ENCODE measurements at regions not wholly inside any gene's neighbourhood (a gene's known extent, or its start where the extent isn't known, plus 50 kb on each side); places are given as distances from the start of the nearest gene placed in this dataset.
"Not testable (repeated sequence)": the region's sequence is repeated elsewhere in the genome, so short reads cannot be mapped to it uniquely, and the experiment has no call there.

DNA sequence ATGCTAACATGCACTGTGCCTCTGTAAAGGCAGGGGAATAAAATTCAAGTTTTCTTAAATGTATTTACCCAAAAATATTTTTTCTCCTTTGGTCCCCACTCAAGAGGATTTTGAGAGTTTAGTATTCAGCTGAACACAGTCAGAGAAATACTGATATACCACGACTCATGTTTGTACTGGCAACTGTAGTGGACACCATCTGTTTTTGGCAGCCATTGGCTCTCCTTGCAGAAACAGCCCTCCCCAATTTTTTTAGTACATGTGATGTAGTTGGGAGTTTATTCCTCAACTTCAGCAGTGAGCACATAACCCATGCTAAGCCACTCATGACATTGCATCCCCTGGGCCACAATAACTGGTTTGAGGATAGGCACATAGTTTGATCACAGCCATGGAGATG lies 154.8 kb upstream of the POU3F1 start:
- DNase-seq = no peak

DNA sequence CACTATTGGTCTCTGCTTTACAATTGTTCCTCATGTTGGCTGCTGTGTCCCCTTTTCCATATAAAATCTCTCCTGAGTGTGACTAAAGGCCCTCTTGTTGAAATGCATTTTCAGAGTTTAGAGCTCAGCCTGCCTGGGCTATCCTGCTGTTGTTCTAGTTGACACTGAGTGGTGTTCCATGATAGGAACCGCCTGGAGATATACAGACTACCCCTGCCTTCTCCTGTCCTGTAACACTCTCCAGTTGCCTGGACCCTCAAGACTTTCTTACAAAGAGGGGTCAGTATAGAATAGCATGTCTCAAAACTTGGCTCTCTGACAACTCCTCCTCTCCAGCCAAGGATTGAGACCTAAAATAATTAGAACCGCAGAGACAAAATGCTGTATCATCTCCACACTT lies 152.0 kb upstream of the POU3F1 start:
- DNase-seq = no peak

DNA sequence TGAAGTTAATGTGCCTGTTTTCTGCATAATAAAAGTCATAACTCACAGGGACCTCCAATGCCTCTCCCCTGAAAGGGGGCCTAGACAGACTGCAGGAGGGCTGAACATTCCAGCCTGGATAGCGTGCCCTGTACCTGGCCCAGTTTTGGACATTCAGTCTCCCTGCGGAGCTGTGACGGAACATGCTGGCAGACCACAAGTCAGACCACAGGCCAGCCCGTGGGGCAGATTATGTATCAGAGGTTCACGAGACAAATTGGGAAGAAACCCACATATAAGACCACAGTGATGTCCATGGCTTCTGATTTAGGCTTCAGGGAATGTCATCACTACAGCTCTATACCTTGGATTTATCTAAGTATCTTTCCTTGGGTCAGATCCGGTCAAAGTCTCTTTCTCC lies 151.5 kb upstream of the POU3F1 start:
- DNase-seq = no peak

GRCh38 chr1:38197312-38198061 lies 150.9 kb upstream of the POU3F1 start:
- no peak for DNase-seq

GRCh38 chr1:38194472-38194871 lies 147.9 kb upstream of the POU3F1 start:
- DNase-seq = no peak

GRCh38 chr1:38193040-38193439 lies 146.4 kb upstream of the POU3F1 start:
- no peak for DNase-seq

DNA sequence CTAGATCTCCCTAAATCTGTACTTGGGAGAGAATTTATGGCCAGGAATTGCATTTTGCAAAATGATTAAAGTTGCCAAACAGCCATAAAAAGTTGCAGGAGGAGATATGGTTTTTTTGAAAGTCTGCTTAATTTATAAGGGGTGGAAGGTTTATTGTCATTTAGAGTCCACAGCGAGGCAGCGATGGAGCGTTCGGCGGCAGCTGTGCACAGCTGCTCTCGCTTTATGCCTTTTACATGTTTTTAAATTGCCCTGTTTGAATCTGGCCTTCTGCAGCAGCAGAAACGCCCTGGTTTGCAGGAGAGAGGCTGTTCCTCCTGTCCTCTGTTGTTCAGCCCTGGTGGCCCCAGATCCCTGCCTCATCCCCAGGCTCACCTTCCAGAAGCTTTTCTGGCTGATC lies 144.9 kb upstream of the POU3F1 start:
- DNase-seq = no peak

DNA sequence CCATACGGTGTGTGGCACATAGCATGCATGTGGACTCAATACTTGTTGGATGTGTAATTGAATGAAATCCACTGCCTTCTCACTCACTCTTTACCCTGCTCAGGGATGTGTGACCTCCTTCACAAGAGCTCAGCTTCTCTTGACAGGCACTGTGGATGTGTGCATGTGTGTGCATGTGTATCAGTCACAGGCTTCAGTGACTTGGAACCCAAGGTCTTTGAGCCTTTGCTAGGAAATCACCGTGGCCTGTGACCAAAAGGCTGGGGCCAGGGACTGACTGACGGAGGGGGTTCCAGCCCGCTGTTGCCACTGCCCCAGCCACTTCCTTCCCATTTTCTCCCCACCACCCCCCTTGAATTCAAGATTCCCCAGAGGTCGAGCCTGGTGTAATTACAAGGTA lies 144.4 kb upstream of the POU3F1 start:
- no peak for DNase-seq

DNA sequence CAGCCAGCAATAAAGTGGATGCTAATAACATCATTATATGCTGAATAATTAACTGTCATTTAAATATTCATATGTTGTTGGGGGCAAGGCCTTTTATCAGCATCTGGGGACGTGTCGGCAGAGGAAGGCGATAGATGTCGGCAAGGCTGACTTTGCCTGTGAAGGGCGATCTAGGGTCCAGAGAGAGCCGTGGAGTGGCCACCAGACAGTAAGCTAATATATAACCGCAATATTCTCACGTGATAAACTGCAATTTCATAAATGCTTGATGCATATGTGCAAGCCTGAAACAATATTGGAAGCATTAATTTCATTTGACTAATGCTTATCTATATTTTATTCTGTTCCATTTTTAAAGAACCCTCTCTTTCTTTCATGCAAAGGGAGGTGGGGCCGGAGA lies 141.0 kb upstream of the POU3F1 start:
- DNase-seq = no peak

GRCh38 chr1:38186566-38186965 lies 140.0 kb upstream of the POU3F1 start:
- no peak for DNase-seq

DNA sequence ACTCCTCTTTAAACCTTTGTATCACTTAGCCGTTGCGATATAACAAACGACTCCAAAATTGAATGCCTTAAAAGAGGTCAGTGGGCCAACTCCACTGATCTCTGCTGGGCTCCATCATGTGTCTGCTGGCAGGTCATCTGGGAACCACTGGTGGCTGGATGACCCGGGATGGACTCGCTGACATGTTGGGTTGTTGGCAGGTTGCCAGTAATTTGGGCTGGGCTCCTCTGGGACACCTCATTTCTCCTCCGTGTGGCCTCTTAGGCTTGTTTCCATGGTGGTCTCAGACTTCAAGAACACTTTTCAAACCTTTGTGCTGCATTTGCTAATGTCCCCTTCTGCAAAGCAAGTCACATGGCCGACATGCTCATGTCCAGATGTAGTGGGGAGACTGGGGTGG lies 139.3 kb upstream of the POU3F1 start:
- DNase-seq = no peak

DNA sequence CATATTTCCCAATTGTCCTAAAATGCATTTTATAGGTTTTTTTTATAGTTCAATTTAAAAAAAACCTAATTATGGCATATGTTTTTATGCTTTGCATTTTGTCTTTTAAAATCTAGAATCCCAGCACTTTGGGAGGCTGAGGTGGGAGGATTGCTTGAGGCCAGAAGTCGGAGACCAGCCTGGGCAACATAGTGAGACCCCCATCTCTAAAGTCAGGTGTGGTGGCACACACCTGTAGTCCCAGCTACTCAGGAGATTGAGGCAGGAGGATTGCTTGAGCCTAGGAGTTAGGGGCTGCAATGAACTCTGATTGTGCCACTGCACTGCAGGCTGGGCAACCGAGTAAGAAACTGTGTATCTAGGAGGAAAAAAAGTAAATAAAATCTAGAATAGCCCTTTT lies 137.2 kb upstream of the POU3F1 start:
- DNase-seq = no peak

GRCh38 chr1:38183096-38183495 lies 136.5 kb upstream of the POU3F1 start:
- DNase-seq = no peak

DNA sequence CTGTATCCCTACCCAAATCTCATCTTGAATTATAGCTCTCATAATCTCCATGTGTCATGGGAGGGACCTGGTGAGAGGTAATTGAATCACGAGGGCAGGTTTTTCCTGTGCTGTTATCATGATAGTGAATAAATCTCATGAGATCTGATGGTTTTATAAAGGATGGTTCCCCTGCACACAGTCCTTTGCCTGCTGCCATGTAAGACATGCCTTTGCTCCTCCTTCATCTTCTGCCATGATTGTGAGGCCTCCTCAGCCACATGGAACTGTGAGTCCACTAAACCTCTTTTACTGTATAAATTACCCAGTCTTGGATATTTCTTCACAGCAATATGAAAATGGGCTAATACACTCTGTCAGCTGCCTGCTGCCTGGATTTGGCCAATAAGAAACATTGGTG lies 133.8 kb upstream of the POU3F1 start:
- not testable (repeated sequence) for DNase-seq

- DNase-seq = no peak
These were observed 132.9 kb upstream of the POU3F1 start for GRCh38 chr1:38179483-38179882.

DNA sequence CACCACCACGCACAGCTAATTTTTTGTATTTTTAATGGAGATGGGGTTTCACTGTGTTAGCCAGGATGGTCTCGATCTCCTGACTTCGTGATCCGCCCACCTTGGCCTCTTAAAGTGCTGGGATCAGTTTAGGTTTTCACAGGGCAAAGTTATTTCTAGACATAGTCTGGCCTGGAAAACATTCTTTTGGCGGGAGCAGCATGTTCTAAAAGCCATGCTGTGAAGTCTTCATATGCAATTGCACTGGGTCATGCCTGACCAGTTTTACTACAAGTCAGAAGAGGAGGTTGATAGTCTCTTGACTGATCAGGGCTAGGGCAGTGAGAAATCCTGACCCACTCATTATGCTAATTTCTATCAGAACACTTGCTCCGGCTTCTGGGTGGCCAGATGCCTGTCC lies 131.6 kb upstream of the POU3F1 start:
- no peak for DNase-seq

- no peak for DNase-seq
These were observed 128.5 kb upstream of the POU3F1 start for GRCh38 chr1:38175121-38175520.

DNA sequence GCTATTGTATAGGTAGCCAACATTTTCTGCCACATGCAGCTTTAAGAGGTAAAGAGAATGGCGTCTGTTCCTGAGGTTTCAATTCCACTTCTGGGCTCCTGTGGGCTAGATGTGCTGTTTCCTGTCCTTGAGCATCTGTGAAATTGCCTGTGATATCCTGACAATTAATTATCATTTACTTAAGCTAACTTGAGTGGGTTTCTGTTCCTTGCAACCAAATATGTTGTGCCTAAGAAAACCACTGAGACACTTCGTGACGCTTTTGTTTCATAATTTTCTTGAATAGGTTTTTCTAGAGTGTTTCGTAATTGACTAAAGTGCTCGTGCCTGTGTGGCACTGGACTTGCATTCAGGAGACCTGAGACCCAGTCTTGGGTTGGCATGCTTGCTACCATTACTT lies 127.3 kb upstream of the POU3F1 start:
- DNase-seq = no peak

GRCh38 chr1:38173157-38173831 lies 126.7 kb upstream of the POU3F1 start:
- no peak for DNase-seq

- DNase-seq = no peak
These were observed 122.5 kb upstream of the POU3F1 start for GRCh38 chr1:38169121-38169520.

DNA sequence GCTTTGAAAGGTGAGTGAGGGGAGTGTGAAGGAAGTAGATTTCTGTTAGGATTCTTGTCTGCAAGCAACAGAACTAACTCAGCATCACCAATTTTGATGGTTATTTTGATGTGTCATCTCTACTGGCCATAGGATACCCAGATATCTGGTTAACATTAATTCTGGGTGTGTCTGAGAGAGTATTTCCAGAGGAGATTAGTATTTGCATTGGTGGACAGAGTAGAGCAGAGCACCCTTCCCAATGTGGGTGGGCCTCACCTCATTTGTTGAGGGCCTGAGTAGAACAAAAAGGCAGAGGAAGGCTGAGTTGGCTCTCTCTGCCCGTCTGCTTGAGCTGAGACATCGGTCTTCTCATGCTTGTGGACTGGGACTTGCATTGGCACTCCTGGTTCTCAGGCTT lies 121.8 kb upstream of the POU3F1 start:
- DNase-seq = no peak

- no peak for DNase-seq
These were observed 119.9 kb upstream of the POU3F1 start for GRCh38 chr1:38166461-38166860.

- DNase-seq = no peak
These were observed 107.3 kb upstream of the POU3F1 start for GRCh38 chr1:38153778-38154470.

- no peak for DNase-seq
These were observed 106.6 kb upstream of the POU3F1 start for GRCh38 chr1:38153066-38153777.

Data from NK-92 treated with Interleukin-12 subunit alpha and Interleukin-12 subunit beta, amount 100 ng/mL, for 24 hours (cell line).